Activated naive CD4-positive, alpha-beta T cell treated with anti-CD3 and anti-CD28 coated beads, Interleukin-2, amount 10 ng/mL, durations not matched to agents 7 days and 5 days (primary cell): ENCODE measurements at regions not wholly inside any gene's neighbourhood (a gene's known extent, or its start where the extent isn't known, plus 50 kb on each side); places are given as distances from the start of the nearest gene placed in this dataset.

Experiments used
- CTCF ChIA-PET: fragments of 350-600 bp; sonication (Branson Sonifier 250); formaldehyde crosslinking; loops from one replicate; lab custom pipeline; 2021; ENCODE audit warnings: antibody characterized with exemption; lab: Charles Lee
- DNase-seq: peaks from one replicate; pipeline ENCODE4 v3.0.0-alpha.2; 2020
- H3K27ac Mint-ChIP-seq: one replicate; pipeline ENCODE4 v1.8.0; 2021; ENCODE audit warnings: mild to moderate bottlenecking, moderate library complexity, mixed read lengths
- H3K27me3 Mint-ChIP-seq: one replicate; pipeline ENCODE4 v1.8.0; 2021; ENCODE audit warnings: mild to moderate bottlenecking, mixed read lengths
- H3K36me3 Mint-ChIP-seq: one replicate; pipeline ENCODE4 v1.8.0; 2021; ENCODE audit warnings: mixed read lengths
- H3K4me1 Mint-ChIP-seq: one replicate; pipeline ENCODE4 v1.8.0; 2021; ENCODE audit warnings: mixed read lengths
- H3K4me3 Mint-ChIP-seq: one replicate; pipeline ENCODE4 v1.8.0; 2021; ENCODE audit warnings: mild to moderate bottlenecking, moderate library complexity, mixed read lengths
- H3K9me3 Mint-ChIP-seq: one replicate; pipeline ENCODE4 v1.8.0; 2021; ENCODE audit warnings: mixed read lengths

DNA sequence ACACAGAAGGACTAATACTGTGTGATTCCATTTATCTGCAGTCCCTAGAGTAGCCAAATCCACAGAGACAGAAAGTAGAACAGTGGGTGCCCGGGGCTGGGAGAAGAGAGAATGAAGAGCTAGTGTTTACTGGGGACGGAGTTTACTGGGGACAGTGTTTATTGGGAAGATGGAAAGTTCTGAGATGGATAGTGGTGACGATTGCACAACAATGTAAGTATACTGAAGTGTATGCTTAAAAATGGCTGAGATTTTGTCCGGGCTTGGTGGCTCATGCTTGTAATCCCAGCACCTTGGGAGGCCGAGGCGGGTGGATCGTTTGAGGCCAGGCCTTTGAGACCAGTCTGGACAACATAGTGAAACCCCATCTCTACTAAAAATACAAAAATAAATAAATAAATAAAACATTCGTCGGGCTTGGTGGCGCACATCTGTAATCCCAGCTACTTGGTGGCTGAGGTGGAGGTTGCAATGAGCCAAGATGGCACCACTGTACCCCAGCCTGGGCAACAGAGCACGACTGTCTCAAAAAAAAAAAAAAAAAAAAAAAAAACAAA lies 132.4 kb downstream of the CTTN start:
- H3K4me3 Mint-ChIP-seq: no peak overlapping the region
- CTCF ChIA-PET: no interaction called here
- no peaks in the 10 kb centered on the region for H3K4me1 Mint-ChIP-seq
- DNase-seq: no peak
- no peaks in the 10 kb centered on the region for H3K27me3 Mint-ChIP-seq
- no peak overlapping the region for H3K27ac Mint-ChIP-seq
- no peaks in the 10 kb centered on the region for H3K36me3 Mint-ChIP-seq
- peaks cover 12% of the 10 kb centered on the region for H3K9me3 Mint-ChIP-seq

DNA sequence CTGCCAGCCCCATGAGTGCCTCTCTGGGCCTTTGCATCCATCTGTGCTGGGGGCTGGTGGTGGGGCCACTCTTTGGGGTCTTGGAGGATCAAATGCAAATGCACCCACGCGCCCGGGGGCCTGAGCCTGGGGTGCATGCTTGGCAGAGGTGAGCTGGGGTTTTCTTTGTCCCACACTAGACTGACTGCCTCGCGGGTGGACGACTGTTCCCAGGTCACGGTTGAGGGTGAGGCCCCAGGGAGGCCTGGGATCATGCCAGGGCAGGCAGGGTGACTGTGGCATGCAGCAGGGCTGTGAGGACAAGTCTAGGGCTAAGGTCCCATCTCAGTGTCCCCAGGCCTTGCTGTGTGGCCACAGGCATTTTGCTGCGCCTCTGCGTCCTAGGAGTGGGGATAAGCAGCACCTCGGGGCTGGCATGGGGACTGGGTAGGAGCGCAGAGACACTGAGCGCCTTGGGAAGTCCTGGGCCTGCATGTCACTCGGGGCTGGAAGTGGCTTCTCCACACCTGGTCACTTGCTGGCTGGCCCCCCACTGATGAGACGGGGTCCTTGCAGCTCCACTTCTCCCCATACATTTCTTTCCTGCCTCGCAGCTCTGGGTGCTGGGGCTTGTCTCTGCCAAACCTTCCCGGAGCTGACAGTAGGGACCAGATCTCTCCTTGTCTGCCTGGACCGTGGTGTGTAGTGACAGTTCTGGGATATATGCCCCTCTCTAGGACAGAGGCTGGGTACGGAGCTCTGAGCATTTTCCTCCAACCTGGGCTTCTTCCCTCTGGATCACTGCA lies 133.1 kb downstream of the CTTN start:
- H3K36me3 Mint-ChIP-seq: no peaks in the 10 kb centered on the region
- H3K4me3 Mint-ChIP-seq: no peak overlapping the region
- H3K27ac Mint-ChIP-seq: no peak overlapping the region
- no peaks in the 10 kb centered on the region for H3K27me3 Mint-ChIP-seq
- CTCF ChIA-PET: no interaction called here
- no peaks in the 10 kb centered on the region for H3K4me1 Mint-ChIP-seq
- H3K9me3 Mint-ChIP-seq: peaks cover 12% of the 10 kb centered on the region
- DNase-seq: no peak

DNA sequence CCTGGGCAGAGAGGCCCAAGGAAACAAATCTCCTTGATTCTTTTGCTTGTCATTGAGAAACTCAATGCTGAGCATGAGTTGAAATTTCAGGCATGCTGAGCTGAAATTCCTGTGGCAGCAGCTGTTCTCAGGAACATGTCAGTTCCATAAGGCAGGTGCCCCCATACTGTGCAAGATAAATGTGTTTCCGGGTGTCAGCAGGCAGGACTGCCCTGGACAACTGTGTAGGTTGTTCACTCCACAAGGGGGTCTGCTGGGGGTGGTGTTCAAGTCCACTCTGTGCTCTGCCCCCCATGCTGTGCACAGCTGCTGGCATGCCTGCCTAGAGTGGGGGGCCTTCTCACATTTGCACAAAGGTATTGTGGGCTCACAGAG lies 133.7 kb downstream of the CTTN start:
- Mint-ChIP-seq H3K36me3 (no peaks in the 10 kb centered on the region), H3K4me1 (no peaks in the 10 kb centered on the region), H3K27me3 (no peaks in the 10 kb centered on the region), H3K27ac (no peak overlapping the region), H3K9me3 (peaks cover 14% of the 10 kb centered on the region), H3K4me3 (no peak overlapping the region)
- DNase-seq: no peak
- CTCF ChIA-PET: no interaction called here

DNA sequence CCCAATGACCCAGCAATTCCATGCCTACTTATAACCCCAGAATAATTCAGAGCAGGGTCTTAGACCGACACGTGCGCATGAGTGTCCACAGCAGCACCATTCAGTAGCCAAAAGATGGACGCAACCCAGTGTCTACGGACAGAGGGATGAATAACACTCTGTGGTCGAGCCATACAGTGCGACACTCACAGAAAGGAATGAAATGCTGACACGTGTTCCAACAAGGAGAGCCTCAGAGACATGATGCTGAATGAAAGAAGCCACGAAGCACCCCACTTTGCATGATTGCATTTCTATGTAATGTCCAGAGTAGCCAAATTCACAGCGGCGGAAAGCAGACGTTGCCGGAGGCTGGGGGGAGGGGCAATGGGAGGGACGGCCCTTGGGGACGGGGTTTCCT lies 134.4 kb downstream of the CTTN start:
- no peaks in the 10 kb centered on the region for H3K4me1 Mint-ChIP-seq

DNA sequence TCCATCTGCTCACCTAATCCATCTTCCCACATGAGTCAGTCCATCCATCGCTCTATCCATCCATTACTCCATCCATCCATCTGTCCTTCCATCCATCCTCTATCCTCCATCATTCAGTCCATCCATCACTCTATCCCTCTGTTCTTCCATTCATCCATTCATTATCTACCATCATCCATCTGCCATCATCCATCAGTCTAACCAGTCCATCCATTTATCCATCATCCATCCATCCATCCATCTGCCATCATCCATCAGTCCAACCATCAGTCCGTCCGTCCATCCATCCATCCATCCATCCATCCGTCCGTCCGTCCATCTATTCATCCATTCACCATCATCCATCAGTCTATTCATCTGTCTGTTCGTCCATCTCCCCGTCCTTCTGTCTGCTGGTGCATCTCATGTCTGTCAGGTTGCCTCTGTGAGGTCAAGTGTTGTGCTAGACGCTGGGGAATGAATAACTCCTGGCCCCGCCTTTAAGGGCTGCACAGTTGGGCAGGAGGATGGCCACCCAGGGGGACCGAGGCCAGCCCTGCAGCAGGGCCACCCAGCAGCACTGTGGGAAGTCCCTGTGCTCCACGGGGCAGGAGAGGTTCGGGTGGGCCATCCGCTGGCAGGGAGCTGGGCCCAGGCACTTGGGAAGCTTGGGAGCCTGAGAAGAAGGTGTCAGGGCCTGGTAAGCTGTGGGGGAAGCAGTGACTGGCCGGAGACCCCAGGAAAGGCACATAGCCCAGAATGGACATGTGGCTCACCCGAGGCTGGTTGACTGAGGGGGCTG lies 137.1 kb downstream of the CTTN start:
- H3K27ac Mint-ChIP-seq: no peak overlapping the region
- no peak overlapping the region for H3K4me3 Mint-ChIP-seq
- no peaks in the 10 kb centered on the region for H3K4me1 Mint-ChIP-seq
- DNase-seq: peak; percentile 9
- H3K36me3 Mint-ChIP-seq: no peaks in the 10 kb centered on the region
- CTCF ChIA-PET: no interaction called here
- no peaks in the 10 kb centered on the region for H3K27me3 Mint-ChIP-seq
- peaks cover 10% of the 10 kb centered on the region for H3K9me3 Mint-ChIP-seq

More for the DNA sequence above, 134.4 kb downstream of the CTTN start:
- H3K27me3 Mint-ChIP-seq: no peaks in the 10 kb centered on the region
- H3K36me3 Mint-ChIP-seq: no peaks in the 10 kb centered on the region
- no peak for DNase-seq
- peaks cover 14% of the 10 kb centered on the region for H3K9me3 Mint-ChIP-seq
- no peak overlapping the region for H3K27ac Mint-ChIP-seq
- CTCF ChIA-PET: interaction anchor here (0.6 kb wide), 1 partner anchor 1475 kb away, joined by 3 read pairs; no protein-coding TSS in a partner anchor
- no peak overlapping the region for H3K4me3 Mint-ChIP-seq

DNA sequence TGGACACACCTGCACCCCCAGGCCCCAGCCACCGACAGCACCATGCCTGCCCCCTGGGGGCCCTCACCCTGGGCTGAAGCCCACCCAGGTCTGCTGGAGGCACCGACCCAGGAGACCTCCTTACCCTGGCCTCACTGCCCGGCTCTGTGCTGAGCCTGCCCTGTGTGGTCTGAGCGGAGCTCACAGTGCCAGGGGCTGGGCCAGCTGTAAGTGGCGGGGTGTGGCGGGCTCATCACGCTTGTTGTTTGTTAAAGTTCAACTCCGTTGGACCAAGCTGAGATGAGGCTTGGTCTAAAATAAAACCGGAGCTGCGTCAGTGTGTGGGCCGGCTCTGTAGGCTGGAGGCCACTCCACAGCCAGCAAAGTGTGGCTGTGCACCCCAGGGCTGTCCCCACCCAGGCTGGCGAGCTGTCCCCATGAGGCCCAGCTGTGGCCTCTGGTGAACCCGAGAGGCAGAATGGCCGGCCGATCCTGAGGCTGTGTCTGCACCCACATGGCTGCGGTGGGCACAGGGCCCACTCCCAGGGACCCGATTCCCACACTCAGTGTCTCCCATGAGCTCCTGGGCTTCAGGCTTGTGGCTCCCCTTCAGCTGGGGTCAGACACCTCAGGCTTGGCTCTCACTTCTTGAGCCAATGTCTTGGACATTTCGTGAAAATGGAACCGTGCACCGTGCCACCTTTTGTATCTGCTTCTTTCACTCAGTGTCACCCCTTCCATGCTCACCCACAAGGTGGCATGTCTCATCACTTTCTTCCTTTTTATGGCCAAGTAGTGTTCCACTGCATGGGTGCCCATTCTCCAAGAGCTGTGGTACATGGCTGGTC lies 137.9 kb downstream of the CTTN start:
- CTCF ChIA-PET: no interaction called here
- Mint-ChIP-seq H3K27me3 (no peaks in the 10 kb centered on the region), H3K4me1 (no peaks in the 10 kb centered on the region)

DNA sequence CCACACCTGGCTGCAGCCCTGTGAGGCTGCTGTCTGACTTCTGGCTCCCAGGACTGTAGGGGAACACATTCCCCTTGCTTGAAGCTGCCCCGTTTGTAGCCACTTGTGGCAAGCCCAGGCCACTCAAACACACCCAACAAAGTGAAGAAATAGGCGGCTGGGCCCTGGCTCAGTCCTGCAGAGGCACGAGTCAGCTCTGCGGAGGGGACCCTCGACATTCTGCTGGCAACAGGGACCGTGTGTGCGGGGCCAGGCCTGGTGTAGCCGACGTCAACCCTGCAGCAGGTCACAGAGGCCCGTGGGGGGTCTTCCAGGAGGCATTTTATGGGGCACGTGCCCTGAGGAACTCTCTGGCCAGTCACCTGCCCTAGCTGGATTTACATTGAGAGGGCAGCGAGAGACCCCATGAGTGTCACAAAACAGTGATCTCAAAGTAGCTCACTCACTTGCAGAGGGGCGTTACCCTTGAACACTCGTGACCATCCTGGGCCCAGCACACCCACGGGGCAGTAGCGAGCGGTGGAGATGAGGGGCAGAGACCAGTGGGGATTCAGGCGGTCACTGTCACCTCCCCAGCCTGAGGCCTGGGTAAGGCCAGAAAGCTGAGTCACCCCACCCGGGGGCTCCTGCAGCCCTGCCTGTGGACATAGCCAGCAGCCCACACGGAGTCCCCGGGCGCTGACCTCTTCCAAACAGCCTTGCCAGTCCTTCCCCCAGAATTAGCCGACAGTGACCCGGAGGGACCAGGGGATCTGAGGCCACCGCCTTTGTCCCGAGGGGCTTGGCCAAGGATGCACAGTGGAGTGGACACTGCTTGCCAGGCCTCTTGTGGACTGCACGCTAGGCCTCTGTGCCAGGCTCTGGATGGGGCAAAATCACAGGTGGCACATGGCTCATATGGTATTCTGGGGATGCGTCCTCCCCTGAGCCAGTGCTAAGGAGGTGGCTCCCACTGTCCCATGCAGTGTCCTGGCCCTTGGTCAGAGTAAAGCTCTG lies 139.5 kb downstream of the CTTN start:
- CTCF ChIA-PET: no interaction called here
- peak; percentile 16 for DNase-seq
- Mint-ChIP-seq H3K4me1 (no peaks in the 10 kb centered on the region), H3K9me3 (peaks cover 8% of the 10 kb centered on the region), H3K27ac (no peak overlapping the region), H3K4me3 (no peak overlapping the region), H3K27me3 (no peaks in the 10 kb centered on the region), H3K36me3 (no peaks in the 10 kb centered on the region)

More for the DNA sequence above, 137.9 kb downstream of the CTTN start:
- no peak overlapping the region for H3K4me3 Mint-ChIP-seq
- no peaks in the 10 kb centered on the region for H3K36me3 Mint-ChIP-seq
- no peak overlapping the region for H3K27ac Mint-ChIP-seq
- peaks cover 8% of the 10 kb centered on the region for H3K9me3 Mint-ChIP-seq
- DNase-seq: peak; percentile 12

DNA sequence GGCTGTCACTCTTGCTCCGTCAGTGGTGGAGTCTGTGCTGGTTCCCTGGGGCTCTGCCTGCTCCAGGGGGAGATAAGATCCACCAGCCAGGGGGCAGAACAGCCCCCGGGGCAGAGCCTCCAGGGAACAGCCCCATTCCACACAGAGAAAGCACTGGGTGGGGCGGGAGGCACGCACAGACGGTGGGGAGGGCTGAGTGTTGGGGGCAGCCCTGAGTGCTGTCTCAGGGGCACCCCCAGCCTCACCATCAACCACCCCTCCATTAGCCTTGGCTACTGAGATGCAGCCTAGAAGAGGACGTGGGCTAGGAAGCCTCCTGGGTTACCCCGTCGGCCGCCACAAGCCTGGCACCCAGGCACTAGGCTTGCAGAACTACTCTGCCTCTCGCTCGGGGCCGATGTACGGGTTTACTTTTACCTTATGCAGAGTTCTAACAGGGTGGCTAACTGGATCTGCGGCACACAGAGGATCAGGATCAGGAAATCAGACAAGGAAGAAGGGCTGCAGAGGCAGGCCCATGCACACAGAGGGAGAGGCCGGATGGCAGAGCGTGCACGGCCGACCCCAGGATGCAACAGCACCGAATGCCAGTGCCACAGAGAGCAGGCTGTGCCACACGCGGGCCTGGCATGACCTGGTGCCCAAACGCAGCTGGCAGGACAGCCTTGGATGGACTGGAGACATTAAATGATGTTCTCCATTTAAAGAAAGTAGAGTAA lies 140.5 kb downstream of the CTTN start:
- H3K4me1 Mint-ChIP-seq: no peaks in the 10 kb centered on the region
- no peak overlapping the region for H3K4me3 Mint-ChIP-seq
- peaks cover 6% of the 10 kb centered on the region for H3K9me3 Mint-ChIP-seq
- no peak for DNase-seq
- CTCF ChIA-PET: no interaction called here
- H3K36me3 Mint-ChIP-seq: no peaks in the 10 kb centered on the region
- no peaks in the 10 kb centered on the region for H3K27me3 Mint-ChIP-seq
- H3K27ac Mint-ChIP-seq: no peak overlapping the region

DNA sequence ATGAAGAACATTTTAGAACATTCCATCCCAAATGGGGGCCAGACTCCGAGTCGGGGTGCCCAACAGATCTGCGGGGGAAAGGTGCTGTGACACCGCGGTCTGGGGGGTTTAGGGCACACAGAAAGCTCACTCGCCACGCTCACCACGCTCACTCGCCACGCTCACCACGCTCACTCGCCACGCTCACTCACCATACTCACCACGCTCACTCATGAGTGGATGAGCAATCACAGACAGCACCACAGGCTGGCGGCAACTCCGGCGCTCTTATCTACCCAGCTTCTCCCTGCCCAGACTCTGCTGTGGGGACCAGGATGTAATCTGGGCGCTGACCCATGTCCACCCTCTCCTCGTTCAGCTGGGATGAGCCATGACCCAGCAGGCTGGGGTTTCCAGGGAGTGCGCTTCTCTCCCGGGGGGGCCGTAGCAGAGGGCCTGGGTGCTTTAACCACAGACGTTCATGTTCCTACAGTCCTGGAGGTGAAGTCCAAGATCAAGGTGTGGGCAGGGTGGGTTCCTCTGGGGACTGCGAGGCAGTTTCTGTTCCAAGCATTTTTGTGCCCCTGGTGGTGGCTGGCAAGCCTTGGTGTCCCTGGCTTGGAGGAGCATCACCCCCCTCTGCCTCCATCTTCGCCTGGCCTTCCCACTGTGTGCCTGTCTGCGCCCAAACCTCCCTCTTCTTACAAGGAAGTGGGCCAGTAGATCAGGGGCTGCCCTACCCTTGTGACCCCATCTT lies 141.2 kb downstream of the CTTN start:
- DNase-seq: no peak
- peaks cover 5% of the 10 kb centered on the region for H3K9me3 Mint-ChIP-seq
- CTCF ChIA-PET: no interaction called here
- no peaks in the 10 kb centered on the region for H3K36me3 Mint-ChIP-seq
- H3K4me3 Mint-ChIP-seq: no peak overlapping the region
- H3K27me3 Mint-ChIP-seq: no peaks in the 10 kb centered on the region
- H3K27ac Mint-ChIP-seq: no peak overlapping the region
- H3K4me1 Mint-ChIP-seq: no peaks in the 10 kb centered on the region

DNA sequence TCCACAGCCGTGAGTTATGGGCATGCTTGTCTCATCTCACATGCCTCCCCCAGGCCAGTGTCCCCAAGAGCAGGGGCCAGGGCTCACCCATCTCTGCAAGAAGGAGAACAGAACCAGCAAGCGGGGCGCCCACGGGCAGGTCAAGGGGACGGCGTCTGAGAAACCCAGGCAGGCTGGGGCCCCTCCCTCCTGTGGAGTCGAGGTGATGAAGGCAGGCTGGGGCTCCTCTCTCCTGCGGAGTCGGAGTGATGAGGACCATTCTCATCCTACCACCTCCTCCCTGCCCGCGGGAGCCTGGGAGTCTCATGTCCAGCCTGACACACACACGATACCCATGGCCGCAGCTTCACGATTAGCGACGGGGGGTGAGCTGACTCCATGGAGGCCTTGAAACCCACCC lies 141.9 kb downstream of the CTTN start:
- Mint-ChIP-seq H3K4me1 (no peaks in the 10 kb centered on the region), H3K27me3 (no peaks in the 10 kb centered on the region), H3K4me3 (no peak overlapping the region), H3K27ac (no peak overlapping the region), H3K36me3 (no peaks in the 10 kb centered on the region), H3K9me3 (peaks cover 4% of the 10 kb centered on the region)
- DNase-seq: no peak
- CTCF ChIA-PET: no interaction called here

DNA sequence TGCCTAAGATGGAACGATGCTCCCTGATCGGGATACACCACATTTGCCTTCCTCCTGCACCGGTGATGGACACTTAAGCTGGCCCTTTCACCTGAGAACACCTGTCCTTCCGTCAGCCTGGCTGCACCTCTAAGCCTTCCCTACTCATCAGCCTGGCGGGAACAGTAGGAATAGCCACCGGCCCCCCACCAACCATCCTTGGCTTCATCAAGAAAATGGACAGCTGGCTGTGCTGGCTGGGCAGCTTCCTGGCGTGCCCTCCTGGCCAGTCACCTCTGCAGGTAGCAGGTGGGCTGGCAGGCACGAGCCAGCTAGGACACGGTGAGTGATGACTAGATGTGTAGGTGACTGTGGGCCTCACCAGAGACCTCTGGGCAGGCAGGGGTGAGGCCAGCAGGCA lies 142.8 kb downstream of the CTTN start:
- DNase-seq: no peak
- Mint-ChIP-seq H3K9me3 (peaks cover 1% of the 10 kb centered on the region), H3K36me3 (no peaks in the 10 kb centered on the region), H3K4me1 (no peaks in the 10 kb centered on the region), H3K27me3 (no peaks in the 10 kb centered on the region), H3K27ac (no peak overlapping the region), H3K4me3 (no peak overlapping the region)
- CTCF ChIA-PET: no interaction called here

DNA sequence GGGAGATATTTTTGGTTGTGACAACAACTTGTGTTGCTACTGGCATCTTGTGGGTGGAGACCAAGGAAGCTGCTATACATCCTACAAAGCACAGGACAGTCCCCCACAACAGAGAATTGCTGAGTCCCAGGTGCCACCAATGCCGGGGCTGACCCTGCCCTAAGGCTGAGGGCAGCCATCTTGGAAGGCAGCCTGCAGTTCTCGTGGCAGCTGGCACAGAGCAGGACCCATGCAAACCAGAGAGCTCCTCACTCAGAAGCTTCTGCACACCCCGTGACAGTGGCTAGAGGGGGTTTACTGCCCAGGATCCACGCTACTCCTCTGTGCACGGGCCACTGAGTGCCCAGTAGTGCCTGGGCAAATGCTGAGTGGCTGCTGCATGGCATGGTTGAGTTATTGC lies 143.4 kb downstream of the CTTN start:
- Mint-ChIP-seq H3K27me3 (no peaks in the 10 kb centered on the region), H3K4me1 (no peaks in the 10 kb centered on the region), H3K27ac (no peak overlapping the region), H3K9me3 (peaks cover under 1% of the 10 kb centered on the region), H3K4me3 (no peak overlapping the region), H3K36me3 (no peaks in the 10 kb centered on the region)
- CTCF ChIA-PET: no interaction called here
- DNase-seq: no peak
